ENCODE measurements at regions not wholly inside any gene's neighbourhood (a gene's known extent, or its start where the extent isn't known, plus 50 kb on each side); places are given as distances from the start of the nearest gene placed in this dataset.

DNA sequence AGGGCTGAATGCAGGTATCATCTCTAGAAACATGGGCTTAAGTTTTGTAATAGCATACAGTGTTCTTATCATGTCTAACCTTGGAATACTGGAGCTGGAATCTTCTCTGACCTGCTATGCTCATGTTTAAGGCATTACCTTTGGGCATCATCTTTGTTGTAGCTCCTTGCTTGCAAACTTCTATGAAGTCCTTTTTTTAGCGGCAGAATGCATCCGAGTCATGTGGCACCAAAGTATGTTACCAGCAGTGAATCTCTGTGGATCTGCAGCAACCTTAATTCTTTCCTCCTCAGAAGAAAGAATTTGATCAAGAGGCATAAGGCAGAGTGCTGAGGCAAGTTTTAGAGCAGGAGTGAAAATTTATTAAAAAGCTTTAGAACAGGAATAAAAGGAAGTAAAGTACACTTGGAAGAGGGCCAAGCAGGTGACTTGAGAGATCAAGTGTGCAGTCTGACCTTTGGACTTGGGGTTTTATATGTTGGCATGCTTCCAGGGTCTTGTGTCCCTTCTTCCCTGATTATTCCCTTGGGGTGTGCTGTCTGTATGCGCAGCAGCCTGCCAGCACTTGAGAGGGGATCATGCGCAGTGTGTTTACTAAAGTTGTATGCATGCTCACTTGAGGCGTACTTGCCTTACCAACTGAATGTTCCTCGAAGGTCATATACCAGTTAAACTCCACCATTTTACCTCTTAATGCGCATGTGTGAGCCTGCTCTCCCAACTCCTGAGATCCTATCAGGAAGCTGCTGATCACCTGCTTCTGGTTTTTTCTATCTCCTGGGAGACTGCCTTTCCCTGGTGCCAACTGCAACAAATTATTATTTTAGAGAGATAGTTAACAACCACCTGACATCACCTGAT, 115.5 kb downstream of the LACC1 start:
- no peak for ATAC-seq
- no peak overlapping the region for H3K4me3 Mint-ChIP-seq

DNA sequence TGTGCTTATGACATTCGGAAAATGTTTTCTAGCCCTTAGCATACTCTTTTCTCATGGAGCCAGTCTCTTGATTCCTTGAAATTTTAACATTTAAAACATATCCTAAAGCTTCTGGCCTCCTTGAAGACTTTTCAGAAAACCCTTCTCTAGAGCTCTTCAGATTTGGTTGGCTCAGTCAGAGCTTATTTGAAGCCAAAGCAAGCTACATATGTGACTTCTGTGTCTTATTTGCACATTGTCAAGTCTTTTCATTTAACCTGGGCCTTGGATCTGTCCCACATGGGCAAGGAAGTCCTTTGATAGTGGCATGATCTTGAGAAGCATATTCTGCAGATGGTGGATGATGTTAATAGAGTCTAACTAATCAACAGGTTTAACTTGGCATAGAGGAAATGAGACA, 116.5 kb downstream of the LACC1 start:
- no peak overlapping the region for H3K4me3 Mint-ChIP-seq
- H3K36me3 Mint-ChIP-seq (ENCODE audit: insufficient read depth): no peaks in the 10 kb centered on the region
- no peaks in the 10 kb centered on the region for H3K4me1 Mint-ChIP-seq (ENCODE audit: low read depth)
- DNase-seq: no peak
- H3K9me3 Mint-ChIP-seq: peaks cover 13% of the 10 kb centered on the region
- no peak for ATAC-seq
- peaks cover 13% of the 10 kb centered on the region for H3K27me3 Mint-ChIP-seq (ENCODE audit: low read depth)

More for the DNA sequence above, 115.5 kb downstream of the LACC1 start:
- H3K36me3 Mint-ChIP-seq (ENCODE audit: insufficient read depth): no peaks in the 10 kb centered on the region
- H3K4me1 Mint-ChIP-seq (ENCODE audit: low read depth): no peaks in the 10 kb centered on the region
- DNase-seq: no peak
- H3K9me3 Mint-ChIP-seq: peaks cover 13% of the 10 kb centered on the region
- peaks cover 17% of the 10 kb centered on the region for H3K27me3 Mint-ChIP-seq (ENCODE audit: low read depth)

DNA sequence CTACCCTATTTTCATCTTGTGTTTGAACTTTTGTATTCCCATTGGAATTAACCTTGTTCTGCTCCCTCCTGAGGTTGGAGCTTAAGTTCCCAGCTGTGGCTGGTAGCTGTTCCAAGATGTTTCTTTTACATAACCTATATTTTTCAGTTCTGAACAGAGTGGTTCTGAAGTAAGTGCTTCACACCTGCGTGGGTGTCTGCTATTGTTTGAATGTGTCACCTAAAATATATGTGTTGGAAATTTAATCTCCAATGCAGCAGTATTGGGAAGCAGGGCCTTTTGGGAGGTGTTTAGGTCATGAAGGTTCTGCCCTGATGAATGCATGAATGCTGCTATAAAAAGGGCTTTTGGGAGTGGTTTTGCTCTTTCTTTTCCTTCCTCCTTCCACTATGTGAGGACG, 123.8 kb downstream of the LACC1 start:
- H3K9me3 Mint-ChIP-seq: peaks cover 6% of the 10 kb centered on the region
- no peak overlapping the region for H3K4me3 Mint-ChIP-seq
- no peak for ATAC-seq
- no peaks in the 10 kb centered on the region for H3K36me3 Mint-ChIP-seq (ENCODE audit: insufficient read depth)
- peaks cover 8% of the 10 kb centered on the region for H3K27me3 Mint-ChIP-seq (ENCODE audit: low read depth)
- no peaks in the 10 kb centered on the region for H3K4me1 Mint-ChIP-seq (ENCODE audit: low read depth)
- DNase-seq: no peak

DNA sequence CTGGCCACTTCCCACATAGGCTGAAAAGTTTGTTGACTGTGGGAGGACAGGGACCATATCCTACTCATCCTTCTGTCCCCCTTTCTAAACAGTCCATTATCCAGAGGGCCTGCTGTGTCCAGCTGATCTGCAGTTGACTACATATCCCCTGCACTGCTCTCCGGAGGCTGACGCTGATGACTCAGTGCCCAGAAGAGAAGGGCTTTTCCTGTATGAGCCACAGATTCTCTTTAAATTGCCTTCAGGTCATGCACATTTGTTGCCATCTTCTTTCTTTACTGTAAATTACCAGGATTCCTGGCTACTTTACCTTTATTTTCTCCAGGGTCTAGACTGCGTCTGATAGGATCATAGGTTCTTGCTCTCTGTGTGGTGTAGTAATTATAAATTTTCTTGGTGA, 125.2 kb downstream of the LACC1 start:
- DNase-seq: no peak
- Mint-ChIP-seq H3K4me3 (no peak overlapping the region), H3K9me3 (peaks cover 6% of the 10 kb centered on the region), H3K27me3 (ENCODE audit: low read depth) (peaks cover 8% of the 10 kb centered on the region), H3K4me1 (ENCODE audit: low read depth) (no peaks in the 10 kb centered on the region), H3K36me3 (ENCODE audit: insufficient read depth) (no peaks in the 10 kb centered on the region)
- ATAC-seq: no peak

DNA sequence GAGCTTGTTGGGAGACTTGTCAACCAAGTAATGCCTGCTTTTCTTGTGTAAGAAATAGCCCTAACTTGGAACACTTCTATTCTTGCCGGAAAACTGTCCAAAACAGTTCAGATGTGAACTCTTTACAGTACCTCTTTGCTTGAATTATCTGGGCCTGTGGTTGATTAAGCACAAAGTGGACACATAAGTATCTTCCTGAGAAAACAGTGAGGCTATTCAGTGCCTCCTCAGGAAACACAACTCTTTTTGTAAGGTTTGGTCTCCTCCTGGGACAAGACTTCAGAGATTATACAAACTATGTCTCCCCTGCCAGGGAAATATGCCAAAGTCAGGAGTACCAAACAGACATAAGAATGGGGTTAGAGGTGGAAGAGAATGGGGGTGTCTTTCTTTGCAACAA, 127.7 kb downstream of the LACC1 start:
- Mint-ChIP-seq H3K4me1 (ENCODE audit: low read depth) (no peaks in the 10 kb centered on the region), H3K27me3 (ENCODE audit: low read depth) (peaks cover 8% of the 10 kb centered on the region)

DNA sequence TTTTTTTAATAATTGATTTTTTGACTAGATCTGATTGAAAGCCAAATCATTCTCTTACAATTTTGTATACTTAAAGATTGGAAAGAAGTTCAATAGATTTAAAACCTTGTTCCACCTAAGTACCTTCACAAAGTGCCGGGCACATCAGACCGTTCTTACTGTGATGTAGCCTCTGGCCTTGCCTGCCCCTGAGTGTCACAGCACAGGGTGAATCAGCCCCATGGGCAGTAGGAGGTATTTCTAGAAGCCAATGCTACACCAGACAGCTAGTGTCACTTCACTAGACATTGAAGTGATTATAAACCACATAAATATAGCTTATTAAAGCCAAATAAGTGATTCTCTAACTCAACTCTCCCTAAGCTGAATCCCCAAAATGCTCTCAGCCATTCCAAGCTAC, 131.3 kb downstream of the LACC1 start:
- Mint-ChIP-seq H3K4me3 (no peak overlapping the region), H3K36me3 (ENCODE audit: insufficient read depth) (no peaks in the 10 kb centered on the region), H3K4me1 (ENCODE audit: low read depth) (no peaks in the 10 kb centered on the region), H3K27me3 (ENCODE audit: low read depth) (peaks cover 6% of the 10 kb centered on the region), H3K9me3 (peaks cover 6% of the 10 kb centered on the region)
- no peak for ATAC-seq
- no peak for DNase-seq

More for the DNA sequence above, 127.7 kb downstream of the LACC1 start:
- H3K36me3 Mint-ChIP-seq (ENCODE audit: insufficient read depth): no peaks in the 10 kb centered on the region
- DNase-seq: no peak
- H3K9me3 Mint-ChIP-seq: peaks cover 6% of the 10 kb centered on the region
- no peak for ATAC-seq
- H3K4me3 Mint-ChIP-seq: no peak overlapping the region

DNA sequence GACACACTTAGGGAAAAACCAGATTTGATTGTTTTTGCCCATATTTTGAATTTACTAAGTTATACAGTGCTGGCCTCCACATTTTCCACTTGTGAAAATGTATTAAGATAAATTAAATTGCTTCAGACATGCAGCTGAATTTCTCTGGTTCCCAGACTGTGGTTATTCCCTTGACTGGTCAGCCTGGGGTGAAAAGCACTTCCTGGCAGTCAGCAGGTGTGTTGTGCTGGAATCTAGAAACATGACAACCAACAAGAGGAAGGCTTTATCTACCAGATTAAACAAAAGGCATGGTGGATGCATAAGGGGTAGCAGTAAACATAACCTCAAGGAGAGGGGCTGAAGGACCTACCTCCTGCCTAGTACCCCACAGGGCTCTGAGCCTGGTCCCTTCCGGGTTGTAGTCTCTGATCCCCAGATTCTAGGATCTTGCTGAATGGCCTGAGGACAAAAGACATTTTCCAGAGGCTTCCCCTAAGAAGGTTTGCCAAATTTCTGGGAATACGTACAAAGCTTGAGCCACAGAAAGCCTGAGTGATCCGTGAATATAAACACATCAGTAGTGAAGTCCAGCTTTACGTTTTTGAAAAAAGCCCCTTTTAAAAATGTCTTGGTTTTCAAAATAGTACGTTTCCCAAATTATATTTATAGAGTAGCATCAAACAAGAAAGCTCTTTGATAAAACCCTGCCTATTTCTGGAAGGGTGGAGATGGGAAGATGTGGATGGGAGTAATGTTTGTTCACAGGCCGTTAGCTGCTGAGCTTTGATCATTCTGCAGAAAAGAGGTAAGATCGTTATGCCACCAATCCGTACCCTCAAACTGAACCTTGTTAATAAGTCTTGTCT, 133.4 kb downstream of the LACC1 start:
- DNase-seq: no peak
- no peak for ATAC-seq
- Mint-ChIP-seq H3K9me3 (no peaks in the 10 kb centered on the region), H3K4me3 (no peak overlapping the region), H3K4me1 (ENCODE audit: low read depth) (no peaks in the 10 kb centered on the region), H3K36me3 (ENCODE audit: insufficient read depth) (no peaks in the 10 kb centered on the region), H3K27me3 (ENCODE audit: low read depth) (peaks cover 4% of the 10 kb centered on the region)

DNA sequence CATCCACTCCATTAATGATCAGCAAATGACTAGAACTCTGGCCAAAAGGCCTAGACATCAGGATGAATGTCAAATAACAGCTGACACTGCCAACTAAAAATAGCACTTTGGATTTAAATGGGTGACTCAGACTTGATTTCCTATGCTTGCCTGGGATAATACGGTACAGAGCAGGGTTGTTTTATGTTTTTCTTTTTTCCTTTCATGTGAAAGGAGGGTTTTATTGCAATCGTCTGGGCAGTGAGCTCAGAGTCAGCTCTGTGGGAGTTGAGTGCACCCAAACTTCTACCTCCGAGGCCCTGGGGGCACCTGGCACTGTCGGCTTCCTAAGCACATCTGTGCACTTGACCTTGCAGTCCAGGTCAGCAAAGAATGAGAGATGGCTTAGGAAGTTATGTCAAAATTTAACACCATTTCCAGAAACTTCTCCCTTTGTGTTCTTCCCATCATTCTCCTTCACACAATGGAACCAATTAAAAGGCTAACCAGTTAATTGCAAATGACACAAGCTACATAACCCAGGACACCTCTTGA, 134.1 kb downstream of the LACC1 start:
- no peaks in the 10 kb centered on the region for H3K36me3 Mint-ChIP-seq (ENCODE audit: insufficient read depth)
- no peak overlapping the region for H3K4me3 Mint-ChIP-seq
- DNase-seq: no peak
- no peak for ATAC-seq
- H3K4me1 Mint-ChIP-seq (ENCODE audit: low read depth): no peaks in the 10 kb centered on the region
- H3K9me3 Mint-ChIP-seq: no peaks in the 10 kb centered on the region
- H3K27me3 Mint-ChIP-seq (ENCODE audit: low read depth): peaks cover 4% of the 10 kb centered on the region

DNA sequence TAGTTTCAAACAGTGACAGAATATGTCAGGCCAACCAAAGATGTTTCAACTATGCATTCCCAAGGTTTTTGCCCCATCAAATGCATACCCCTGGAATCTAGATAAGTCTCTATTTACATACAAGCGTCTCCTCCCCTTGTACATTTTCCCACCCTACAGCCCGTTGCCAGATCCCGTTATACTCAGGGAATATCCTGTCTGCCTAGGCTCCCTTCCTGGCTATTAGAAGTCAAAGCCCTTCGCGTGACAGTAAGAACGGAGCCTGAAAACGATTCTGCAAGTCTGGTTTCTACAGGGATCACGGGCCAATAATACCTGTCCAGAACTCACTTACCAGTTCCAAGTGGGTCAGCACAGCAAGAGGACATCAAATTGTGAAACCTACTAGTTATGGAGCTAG, 134.8 kb downstream of the LACC1 start:
- H3K27me3 Mint-ChIP-seq (ENCODE audit: low read depth): peaks cover 4% of the 10 kb centered on the region
- ATAC-seq: no peak
- H3K4me1 Mint-ChIP-seq (ENCODE audit: low read depth): no peaks in the 10 kb centered on the region

DNA sequence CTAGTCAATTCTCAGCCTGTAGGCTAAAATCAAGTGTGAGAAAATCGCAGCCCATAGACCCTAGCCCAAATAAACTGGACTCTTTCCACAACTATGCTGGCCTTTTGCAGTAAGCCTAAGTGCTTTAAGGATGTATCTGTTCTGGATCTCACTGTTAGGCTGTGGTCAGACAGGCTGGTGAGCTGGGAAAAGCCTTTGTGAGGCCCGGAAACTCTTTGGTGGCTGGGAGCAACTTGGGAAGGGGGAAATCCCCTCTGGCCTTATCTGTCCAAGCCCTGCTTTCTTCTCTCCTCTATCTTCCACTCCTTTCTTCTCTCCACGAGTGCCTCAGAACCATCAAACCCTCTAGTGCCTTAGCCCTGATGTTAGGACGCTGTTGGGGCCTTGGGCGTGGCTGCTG, 135.4 kb downstream of the LACC1 start:
- no peak for ATAC-seq
- Mint-ChIP-seq H3K36me3 (ENCODE audit: insufficient read depth) (no peaks in the 10 kb centered on the region), H3K27me3 (ENCODE audit: low read depth) (peaks cover 4% of the 10 kb centered on the region), H3K4me3 (no peak overlapping the region), H3K9me3 (no peaks in the 10 kb centered on the region), H3K4me1 (ENCODE audit: low read depth) (no peaks in the 10 kb centered on the region)
- no peak for DNase-seq

More for the DNA sequence above, 134.8 kb downstream of the LACC1 start:
- no peaks in the 10 kb centered on the region for H3K36me3 Mint-ChIP-seq (ENCODE audit: insufficient read depth)
- H3K9me3 Mint-ChIP-seq: no peaks in the 10 kb centered on the region
- H3K4me3 Mint-ChIP-seq: no peak overlapping the region
- no peak for DNase-seq

DNA sequence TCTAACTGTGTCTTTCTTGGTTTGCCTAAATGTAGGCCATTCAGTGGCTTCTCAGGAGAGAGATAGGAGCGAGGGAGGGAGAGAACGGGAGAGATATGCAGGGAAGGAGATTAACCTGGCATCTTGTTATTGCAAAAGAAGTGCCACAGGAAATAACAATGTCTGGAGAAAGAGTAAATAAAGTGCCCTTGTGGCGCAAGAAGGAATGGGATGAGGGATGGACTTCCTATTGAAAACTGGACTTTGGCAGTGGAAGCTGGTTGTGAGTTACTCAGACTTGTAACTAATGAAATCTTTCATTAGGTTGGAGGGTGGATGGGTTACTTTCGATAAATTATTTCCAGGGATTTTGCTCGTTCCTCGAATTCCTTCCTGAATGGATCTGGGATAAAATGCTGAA, 136.1 kb downstream of the LACC1 start:
- H3K9me3 Mint-ChIP-seq: no peaks in the 10 kb centered on the region
- H3K4me3 Mint-ChIP-seq: no peak overlapping the region
- no peak for ATAC-seq
- H3K36me3 Mint-ChIP-seq (ENCODE audit: insufficient read depth): no peaks in the 10 kb centered on the region
- no peaks in the 10 kb centered on the region for H3K4me1 Mint-ChIP-seq (ENCODE audit: low read depth)
- no peak for DNase-seq
- H3K27me3 Mint-ChIP-seq (ENCODE audit: low read depth): peaks cover 4% of the 10 kb centered on the region

DNA sequence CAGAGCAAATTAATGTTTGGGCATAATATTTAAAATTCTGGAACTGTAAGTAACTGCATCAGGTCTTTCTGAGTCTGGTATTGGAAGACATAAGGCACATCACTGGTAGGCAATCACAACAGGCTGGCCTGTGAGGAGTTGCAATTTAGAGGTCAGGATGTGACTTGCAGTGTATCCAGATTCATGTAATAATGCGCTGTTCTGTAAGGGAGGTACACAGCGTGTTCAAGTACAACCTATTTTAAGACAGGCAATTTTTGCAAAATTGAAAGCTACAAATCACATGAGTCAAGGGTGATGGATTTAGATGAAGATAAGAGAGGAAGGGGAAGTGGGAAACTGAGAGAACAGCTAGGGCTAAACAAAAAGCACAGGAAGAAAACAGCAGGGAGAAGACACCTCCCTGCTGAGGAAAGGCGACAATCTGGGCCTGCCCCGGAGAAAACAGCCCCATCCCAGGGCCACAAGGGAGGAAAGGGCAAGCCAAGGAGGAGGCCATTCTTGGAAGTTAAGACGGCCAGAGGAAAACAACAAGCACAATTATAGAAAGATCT, 138.1 kb downstream of the LACC1 start:
- DNase-seq: no peak
- Mint-ChIP-seq H3K27me3 (ENCODE audit: low read depth) (peaks cover 4% of the 10 kb centered on the region), H3K4me3 (no peak overlapping the region), H3K4me1 (ENCODE audit: low read depth) (no peaks in the 10 kb centered on the region), H3K9me3 (no peaks in the 10 kb centered on the region), H3K36me3 (ENCODE audit: insufficient read depth) (no peaks in the 10 kb centered on the region)
- ATAC-seq: no peak

DNA sequence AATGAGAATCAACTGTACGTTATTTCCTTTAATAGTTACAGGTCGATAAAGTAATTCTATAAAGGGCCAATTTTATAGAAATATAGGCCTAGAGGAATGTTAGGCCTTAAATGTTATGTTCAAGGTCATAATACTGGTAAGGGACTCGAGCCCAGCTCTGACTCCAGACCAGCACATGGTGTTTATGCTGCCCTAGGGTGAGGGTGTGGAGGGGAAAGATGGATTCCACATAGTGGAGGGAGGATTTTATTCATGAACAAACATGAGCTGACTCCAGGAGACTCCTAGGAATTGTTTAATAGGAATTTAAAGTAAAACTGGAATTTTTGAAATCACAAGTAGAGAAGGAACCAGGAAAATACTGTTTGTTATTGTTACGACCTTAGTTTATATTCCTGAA, 139.9 kb downstream of the LACC1 start:
- Mint-ChIP-seq H3K9me3 (no peaks in the 10 kb centered on the region), H3K4me3 (no peak overlapping the region), H3K27me3 (ENCODE audit: low read depth) (peaks cover 7% of the 10 kb centered on the region), H3K36me3 (ENCODE audit: insufficient read depth) (no peaks in the 10 kb centered on the region), H3K4me1 (ENCODE audit: low read depth) (no peaks in the 10 kb centered on the region)
- DNase-seq (no peak), ATAC-seq (no peak)

DNA sequence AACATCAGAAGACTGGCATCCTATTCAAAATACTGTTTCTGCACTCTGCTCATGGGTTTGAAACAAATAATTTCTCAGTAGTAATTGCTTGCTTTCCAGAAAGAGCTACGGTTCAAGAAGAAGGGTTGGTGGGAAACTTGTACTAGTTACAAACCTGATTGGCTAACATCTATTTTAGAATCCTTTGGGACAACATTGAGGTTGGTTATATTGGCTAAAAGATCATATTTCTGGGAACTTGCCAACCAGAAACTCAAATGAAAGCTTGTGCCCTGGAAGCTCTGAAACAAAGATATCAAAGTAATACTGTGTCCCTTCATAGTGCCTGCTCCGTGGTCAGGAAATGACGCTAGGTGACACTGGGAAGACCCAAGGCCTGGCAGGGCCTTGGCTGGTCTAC, 141.7 kb downstream of the LACC1 start:
- DNase-seq (no peak), ATAC-seq (no peak)
- Mint-ChIP-seq H3K27me3 (ENCODE audit: low read depth) (peaks cover 3% of the 10 kb centered on the region), H3K4me3 (no peak overlapping the region), H3K9me3 (no peaks in the 10 kb centered on the region), H3K36me3 (ENCODE audit: insufficient read depth) (no peaks in the 10 kb centered on the region), H3K4me1 (ENCODE audit: low read depth) (no peaks in the 10 kb centered on the region)

All from activated T-cell treated with anti-CD3 and anti-CD28 coated beads, Interleukin-2, amount 50 U/mL, for 4 hours (primary cell).